GM23338 (cell line): ENCODE measurements at regions not wholly inside any gene's neighbourhood (a gene's known extent, or its start where the extent isn't known, plus 50 kb on each side); places are given as distances from the start of the nearest gene placed in this dataset.

Experiments used
- ATAC-seq: fragments of 200-7000 bp; cut with Tn5 transposase; 3 replicates; pipeline ENCODE4 v1.9.1; 2020
- DNase-seq: peaks from one replicate; pipeline ENCODE4 v3.0.0-alpha.2; 2015; ENCODE audit warnings: low spot score
- H2AFZ ChIP-seq: fragments of 200-600 bp; sonication (generic); 2 replicates; pipeline ENCODE4 v1.8.0; 2016; ENCODE audit warnings: antibody characterized with exemption, mild to moderate bottlenecking, moderate library complexity
- H3F3A ChIP-seq: fragments of 200-600 bp; sonication (generic); replicated peaks from 2 replicates; pipeline ENCODE4 v1.8.0; 2017; ENCODE audit warnings: antibody characterized with exemption, mixed run types, low read depth
- H3K27ac ChIP-seq: fragments of 200-600 bp; sonication (generic); 2 replicates; pipeline ENCODE4 v1.6.1; 2016; ENCODE audit warnings: low read depth
- H3K27me3 ChIP-seq: fragments of 200-600 bp; sonication (generic); 2 replicates; pipeline ENCODE4 v1.8.0; 2016; ENCODE audit warnings: mild to moderate bottlenecking, mixed run types, moderate library complexity; ENCODE audit not compliant: insufficient read depth
- H3K36me3 ChIP-seq: fragments of 200-600 bp; sonication (generic); 2 replicates; pipeline ENCODE4 v1.8.0; 2016; ENCODE audit warnings: mild to moderate bottlenecking; ENCODE audit not compliant: insufficient read depth
- H3K4me1 ChIP-seq: fragments of 200-600 bp; sonication (generic); 2 replicates; pipeline ENCODE4 v1.8.0; 2016; ENCODE audit warnings: mild to moderate bottlenecking, moderate library complexity; ENCODE audit not compliant: insufficient read depth
- H3K4me2 ChIP-seq: fragments of 200-600 bp; sonication (generic); 2 replicates; pipeline ENCODE4 v1.7.1; 2017; ENCODE audit warnings: mixed run types
- H3K4me3 ChIP-seq: fragments of 200-600 bp; sonication (generic); 2 replicates; pipeline ENCODE4 v1.6.1; 2016; ENCODE audit warnings: mixed run types
- H3K79me2 ChIP-seq: fragments of 200-600 bp; sonication (generic); replicated peaks from 2 replicates; pipeline ENCODE4 v1.8.0; 2017; ENCODE audit warnings: mild to moderate bottlenecking; ENCODE audit not compliant: insufficient read depth
- H3K9me2 ChIP-seq: fragments of 200-600 bp; sonication (generic); 2 replicates; pipeline ENCODE4 v1.8.0; 2017; ENCODE audit not compliant: insufficient read depth
- H4K20me1 ChIP-seq: fragments of 200-600 bp; sonication (generic); replicated peaks from 2 replicates; pipeline ENCODE4 v1.8.0; 2017; ENCODE audit warnings: mild to moderate bottlenecking; ENCODE audit not compliant: insufficient read depth
- H3K27ac Mint-ChIP-seq: 2 replicates; pipeline ENCODE4 v1.8.0; 2020; ENCODE audit warnings: inconsistent platforms, mild to moderate bottlenecking, moderate library complexity, mixed read lengths
- H3K27me3 Mint-ChIP-seq: 3 replicates; pipeline ENCODE4 v1.8.0; 2022; ENCODE audit warnings: low read depth, mild to moderate bottlenecking, moderate library complexity, mixed read lengths, inconsistent platforms; ENCODE audit not compliant: insufficient read depth, poor library complexity
- H3K36me3 Mint-ChIP-seq: 3 replicates; pipeline ENCODE4 v1.8.0; 2021; ENCODE audit warnings: low read depth, mild to moderate bottlenecking, inconsistent platforms, moderate library complexity, mixed read lengths
- H3K4me1 Mint-ChIP-seq: 3 replicates; pipeline ENCODE4 v1.8.0; 2020; ENCODE audit warnings: mild to moderate bottlenecking, inconsistent platforms, mixed read lengths
- H3K4me3 Mint-ChIP-seq: 3 replicates; pipeline ENCODE4 v1.8.0; 2021; ENCODE audit warnings: moderate library complexity, mild to moderate bottlenecking, inconsistent platforms, mixed read lengths
- H3K9me3 Mint-ChIP-seq: 3 replicates; pipeline ENCODE4 v1.8.0; 2020; ENCODE audit warnings: moderate library complexity, mild to moderate bottlenecking, inconsistent platforms, mixed read lengths
- CREB1 ChIP-seq: fragments of 250-450 bp; sonication (Bioruptor Pico); IDR thresholded peaks from 2 replicates; pipeline ENCODE4 v1.5.0; 2020; ENCODE audit warnings: low read depth, mild to moderate bottlenecking, moderate library complexity
- EZH2 ChIP-seq: fragments of 200-600 bp; sonication (generic); IDR thresholded peaks from one replicate; pipeline ENCODE4 v1.8.0; 2017; ENCODE audit warnings: antibody characterized with exemption, mild to moderate bottlenecking, low read depth; ENCODE audit not compliant: unreplicated experiment
- EZH2phosphoT487 ChIP-seq: fragments of 200-600 bp; sonication (generic); IDR thresholded peaks from one replicate; pipeline ENCODE4 v1.8.1; 2018; ENCODE audit warnings: antibody characterized with exemption; ENCODE audit not compliant: unreplicated experiment
- NANOG ChIP-seq: IDR thresholded peaks from 2 replicates; pipeline ENCODE4 v1.6.1; 2016; ENCODE audit warnings: antibody characterized with exemption, borderline replicate concordance
- ZNF114 ChIP-seq: fragments of 250-450 bp; sonication (Bioruptor Pico); IDR thresholded peaks from 2 replicates; pipeline ENCODE4 v1.5.0; 2020; ENCODE audit warnings: mild to moderate bottlenecking, moderate library complexity
- ZNF331 ChIP-seq: fragments of 250-450 bp; sonication (Bioruptor Pico); IDR thresholded peaks from 2 replicates; pipeline ENCODE4 v1.5.0; 2020; ENCODE audit warnings: low read depth, mild to moderate bottlenecking, moderate library complexity
- TF ChIP-seq, protein P1 (sequence below): IDR thresholded peaks from 2 replicates; pipeline ENCODE4 v1.6.1; 2016; ENCODE audit warnings: antibody characterized with exemption
- TF ChIP-seq, protein P2 (sequence below): IDR thresholded peaks from one replicate; pipeline ENCODE4 v1.6.1; 2018; ENCODE audit warnings: antibody characterized with exemption; ENCODE audit not compliant: unreplicated experiment
- TF ChIP-seq, protein P3 (sequence below): fragments of 250-450 bp; sonication (Bioruptor Pico); IDR thresholded peaks from 2 replicates; pipeline ENCODE4 v1.5.0; 2020; ENCODE audit warnings: mild to moderate bottlenecking, moderate library complexity

DNA sequence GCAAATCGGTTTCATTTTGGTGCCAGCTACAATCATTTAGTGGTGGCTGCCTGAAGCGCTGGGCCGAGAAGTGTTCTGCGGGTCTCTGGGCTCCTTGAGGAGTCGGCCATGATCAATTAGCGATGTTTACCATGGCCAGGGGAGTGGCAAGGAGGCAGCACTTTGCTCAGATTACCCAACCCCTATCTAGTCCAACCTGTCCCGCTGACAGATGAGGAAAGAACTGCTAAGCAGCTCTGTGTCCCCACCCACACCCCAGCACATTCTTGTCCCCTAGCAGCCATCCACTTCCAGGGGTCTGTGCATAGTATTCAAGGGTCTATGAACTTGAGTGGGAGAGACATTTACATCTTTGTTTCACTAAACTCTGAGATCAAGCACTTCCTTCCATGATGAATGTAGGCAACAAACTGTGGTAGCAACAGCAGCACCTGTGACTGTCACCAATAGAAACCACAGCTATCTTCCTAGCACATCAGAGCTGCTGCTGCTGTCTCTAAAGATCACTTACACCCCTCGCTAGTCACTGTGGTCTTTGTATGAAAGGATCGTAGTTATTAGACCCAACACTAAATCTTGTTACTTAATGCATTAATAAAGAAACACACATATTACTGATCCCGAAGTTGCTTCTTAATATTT is 331.6 kb downstream of the BCOR start:
- no peaks in the 10 kb centered on the region for H3K9me3 Mint-ChIP-seq
- peaks cover 38% of the 10 kb centered on the region for H3K4me1 Mint-ChIP-seq
- H3K27me3 Mint-ChIP-seq = peaks cover 8% of the 10 kb centered on the region
- H3K9me2 ChIP-seq = no peaks in the 10 kb centered on the region
- ATAC-seq (peak; percentile 42; the same call in 2 of the 3 replicates), DNase-seq (no peak)
- H3K4me3 ChIP-seq = no peak overlapping the region
- no peaks in the 10 kb centered on the region for H3K27me3 ChIP-seq
- H3K36me3 Mint-ChIP-seq = no peaks in the 10 kb centered on the region; the same call in 2 of the 3 replicates
- no peak for TF ChIP-seq ZNF331 (CRISPR knock-in tag)
- no peaks in the 10 kb centered on the region for H4K20me1 ChIP-seq
- no peaks in the 10 kb centered on the region for H3K36me3 ChIP-seq
- no peak overlapping the region for H3K4me3 Mint-ChIP-seq
- H3K27ac Mint-ChIP-seq = no peak overlapping the region
- no peaks in the 10 kb centered on the region; the same call in 1 of the 2 replicates for H3F3A ChIP-seq
- H3K27ac ChIP-seq = no peak overlapping the region
- H3K4me2 ChIP-seq = no peak overlapping the region
- no peaks in the 10 kb centered on the region for H3K79me2 ChIP-seq
- peaks cover 4% of the 10 kb centered on the region; the same call in 1 of the 2 replicates for H3K4me1 ChIP-seq
- 0 out of 2 replicates have a peak overlapping the region, but pooled peaks have one; percentile 28 for H2AFZ ChIP-seq

DNA sequence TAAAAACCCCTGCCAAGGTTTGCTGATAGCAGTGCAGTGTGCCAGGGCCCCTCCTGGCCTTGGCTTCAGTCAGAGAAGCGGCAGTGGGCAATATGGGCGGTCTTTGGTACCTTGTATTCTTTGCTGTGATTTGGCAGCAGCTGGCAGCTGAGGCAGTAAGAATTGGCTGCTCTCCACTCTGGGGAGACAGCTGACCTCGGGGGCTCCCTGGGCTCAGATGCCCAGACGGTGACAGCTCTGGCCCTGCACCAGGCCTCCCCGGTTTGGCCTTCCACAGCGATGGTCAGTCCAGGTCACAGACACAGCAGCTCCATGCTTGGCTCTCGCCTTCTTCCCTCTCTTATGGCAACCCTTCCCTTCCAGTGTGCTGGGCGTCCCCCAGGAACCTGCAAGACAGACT is 330.9 kb downstream of the BCOR start:
- DNase-seq = no peak
- Mint-ChIP-seq H3K36me3 (no peaks in the 10 kb centered on the region; the same call in 2 of the 3 replicates), H3K27ac (no peak overlapping the region), H3K27me3 (peaks cover 8% of the 10 kb centered on the region), H3K9me3 (no peaks in the 10 kb centered on the region), H3K4me3 (no peak overlapping the region), H3K4me1 (peaks cover 45% of the 10 kb centered on the region)
- H4K20me1 ChIP-seq = no peaks in the 10 kb centered on the region
- no peaks in the 10 kb centered on the region for H3K79me2 ChIP-seq
- ATAC-seq = no peak
- H3F3A ChIP-seq = no peaks in the 10 kb centered on the region; the same call in 1 of the 2 replicates
- H3K4me2 ChIP-seq = no peak overlapping the region
- no peak overlapping the region for H3K27ac ChIP-seq
- H3K36me3 ChIP-seq = no peaks in the 10 kb centered on the region
- no peaks in the 10 kb centered on the region for H3K9me2 ChIP-seq
- H2AFZ ChIP-seq = no peak overlapping the region
- H3K4me1 ChIP-seq = peaks cover 10% of the 10 kb centered on the region
- no peaks in the 10 kb centered on the region for H3K27me3 ChIP-seq
- H3K4me3 ChIP-seq = no peak overlapping the region
- TF ChIP-seq EZH2 (no peak), EZH2phosphoT487 (no peak), NANOG (no peak), ZNF331 (CRISPR knock-in tag) (no peak), CREB1 (CRISPR knock-in tag) (no peak), ZNF114 (CRISPR knock-in tag) (no peak)
- TF ChIP-seq, protein P1, sequence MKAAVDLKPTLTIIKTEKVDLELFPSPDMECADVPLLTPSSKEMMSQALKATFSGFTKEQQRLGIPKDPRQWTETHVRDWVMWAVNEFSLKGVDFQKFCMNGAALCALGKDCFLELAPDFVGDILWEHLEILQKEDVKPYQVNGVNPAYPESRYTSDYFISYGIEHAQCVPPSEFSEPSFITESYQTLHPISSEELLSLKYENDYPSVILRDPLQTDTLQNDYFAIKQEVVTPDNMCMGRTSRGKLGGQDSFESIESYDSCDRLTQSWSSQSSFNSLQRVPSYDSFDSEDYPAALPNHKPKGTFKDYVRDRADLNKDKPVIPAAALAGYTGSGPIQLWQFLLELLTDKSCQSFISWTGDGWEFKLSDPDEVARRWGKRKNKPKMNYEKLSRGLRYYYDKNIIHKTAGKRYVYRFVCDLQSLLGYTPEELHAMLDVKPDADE = no peak
- TF ChIP-seq, protein P2, sequence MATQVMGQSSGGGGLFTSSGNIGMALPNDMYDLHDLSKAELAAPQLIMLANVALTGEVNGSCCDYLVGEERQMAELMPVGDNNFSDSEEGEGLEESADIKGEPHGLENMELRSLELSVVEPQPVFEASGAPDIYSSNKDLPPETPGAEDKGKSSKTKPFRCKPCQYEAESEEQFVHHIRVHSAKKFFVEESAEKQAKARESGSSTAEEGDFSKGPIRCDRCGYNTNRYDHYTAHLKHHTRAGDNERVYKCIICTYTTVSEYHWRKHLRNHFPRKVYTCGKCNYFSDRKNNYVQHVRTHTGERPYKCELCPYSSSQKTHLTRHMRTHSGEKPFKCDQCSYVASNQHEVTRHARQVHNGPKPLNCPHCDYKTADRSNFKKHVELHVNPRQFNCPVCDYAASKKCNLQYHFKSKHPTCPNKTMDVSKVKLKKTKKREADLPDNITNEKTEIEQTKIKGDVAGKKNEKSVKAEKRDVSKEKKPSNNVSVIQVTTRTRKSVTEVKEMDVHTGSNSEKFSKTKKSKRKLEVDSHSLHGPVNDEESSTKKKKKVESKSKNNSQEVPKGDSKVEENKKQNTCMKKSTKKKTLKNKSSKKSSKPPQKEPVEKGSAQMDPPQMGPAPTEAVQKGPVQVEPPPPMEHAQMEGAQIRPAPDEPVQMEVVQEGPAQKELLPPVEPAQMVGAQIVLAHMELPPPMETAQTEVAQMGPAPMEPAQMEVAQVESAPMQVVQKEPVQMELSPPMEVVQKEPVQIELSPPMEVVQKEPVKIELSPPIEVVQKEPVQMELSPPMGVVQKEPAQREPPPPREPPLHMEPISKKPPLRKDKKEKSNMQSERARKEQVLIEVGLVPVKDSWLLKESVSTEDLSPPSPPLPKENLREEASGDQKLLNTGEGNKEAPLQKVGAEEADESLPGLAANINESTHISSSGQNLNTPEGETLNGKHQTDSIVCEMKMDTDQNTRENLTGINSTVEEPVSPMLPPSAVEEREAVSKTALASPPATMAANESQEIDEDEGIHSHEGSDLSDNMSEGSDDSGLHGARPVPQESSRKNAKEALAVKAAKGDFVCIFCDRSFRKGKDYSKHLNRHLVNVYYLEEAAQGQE = no peak
- TF ChIP-seq, protein P3, sequence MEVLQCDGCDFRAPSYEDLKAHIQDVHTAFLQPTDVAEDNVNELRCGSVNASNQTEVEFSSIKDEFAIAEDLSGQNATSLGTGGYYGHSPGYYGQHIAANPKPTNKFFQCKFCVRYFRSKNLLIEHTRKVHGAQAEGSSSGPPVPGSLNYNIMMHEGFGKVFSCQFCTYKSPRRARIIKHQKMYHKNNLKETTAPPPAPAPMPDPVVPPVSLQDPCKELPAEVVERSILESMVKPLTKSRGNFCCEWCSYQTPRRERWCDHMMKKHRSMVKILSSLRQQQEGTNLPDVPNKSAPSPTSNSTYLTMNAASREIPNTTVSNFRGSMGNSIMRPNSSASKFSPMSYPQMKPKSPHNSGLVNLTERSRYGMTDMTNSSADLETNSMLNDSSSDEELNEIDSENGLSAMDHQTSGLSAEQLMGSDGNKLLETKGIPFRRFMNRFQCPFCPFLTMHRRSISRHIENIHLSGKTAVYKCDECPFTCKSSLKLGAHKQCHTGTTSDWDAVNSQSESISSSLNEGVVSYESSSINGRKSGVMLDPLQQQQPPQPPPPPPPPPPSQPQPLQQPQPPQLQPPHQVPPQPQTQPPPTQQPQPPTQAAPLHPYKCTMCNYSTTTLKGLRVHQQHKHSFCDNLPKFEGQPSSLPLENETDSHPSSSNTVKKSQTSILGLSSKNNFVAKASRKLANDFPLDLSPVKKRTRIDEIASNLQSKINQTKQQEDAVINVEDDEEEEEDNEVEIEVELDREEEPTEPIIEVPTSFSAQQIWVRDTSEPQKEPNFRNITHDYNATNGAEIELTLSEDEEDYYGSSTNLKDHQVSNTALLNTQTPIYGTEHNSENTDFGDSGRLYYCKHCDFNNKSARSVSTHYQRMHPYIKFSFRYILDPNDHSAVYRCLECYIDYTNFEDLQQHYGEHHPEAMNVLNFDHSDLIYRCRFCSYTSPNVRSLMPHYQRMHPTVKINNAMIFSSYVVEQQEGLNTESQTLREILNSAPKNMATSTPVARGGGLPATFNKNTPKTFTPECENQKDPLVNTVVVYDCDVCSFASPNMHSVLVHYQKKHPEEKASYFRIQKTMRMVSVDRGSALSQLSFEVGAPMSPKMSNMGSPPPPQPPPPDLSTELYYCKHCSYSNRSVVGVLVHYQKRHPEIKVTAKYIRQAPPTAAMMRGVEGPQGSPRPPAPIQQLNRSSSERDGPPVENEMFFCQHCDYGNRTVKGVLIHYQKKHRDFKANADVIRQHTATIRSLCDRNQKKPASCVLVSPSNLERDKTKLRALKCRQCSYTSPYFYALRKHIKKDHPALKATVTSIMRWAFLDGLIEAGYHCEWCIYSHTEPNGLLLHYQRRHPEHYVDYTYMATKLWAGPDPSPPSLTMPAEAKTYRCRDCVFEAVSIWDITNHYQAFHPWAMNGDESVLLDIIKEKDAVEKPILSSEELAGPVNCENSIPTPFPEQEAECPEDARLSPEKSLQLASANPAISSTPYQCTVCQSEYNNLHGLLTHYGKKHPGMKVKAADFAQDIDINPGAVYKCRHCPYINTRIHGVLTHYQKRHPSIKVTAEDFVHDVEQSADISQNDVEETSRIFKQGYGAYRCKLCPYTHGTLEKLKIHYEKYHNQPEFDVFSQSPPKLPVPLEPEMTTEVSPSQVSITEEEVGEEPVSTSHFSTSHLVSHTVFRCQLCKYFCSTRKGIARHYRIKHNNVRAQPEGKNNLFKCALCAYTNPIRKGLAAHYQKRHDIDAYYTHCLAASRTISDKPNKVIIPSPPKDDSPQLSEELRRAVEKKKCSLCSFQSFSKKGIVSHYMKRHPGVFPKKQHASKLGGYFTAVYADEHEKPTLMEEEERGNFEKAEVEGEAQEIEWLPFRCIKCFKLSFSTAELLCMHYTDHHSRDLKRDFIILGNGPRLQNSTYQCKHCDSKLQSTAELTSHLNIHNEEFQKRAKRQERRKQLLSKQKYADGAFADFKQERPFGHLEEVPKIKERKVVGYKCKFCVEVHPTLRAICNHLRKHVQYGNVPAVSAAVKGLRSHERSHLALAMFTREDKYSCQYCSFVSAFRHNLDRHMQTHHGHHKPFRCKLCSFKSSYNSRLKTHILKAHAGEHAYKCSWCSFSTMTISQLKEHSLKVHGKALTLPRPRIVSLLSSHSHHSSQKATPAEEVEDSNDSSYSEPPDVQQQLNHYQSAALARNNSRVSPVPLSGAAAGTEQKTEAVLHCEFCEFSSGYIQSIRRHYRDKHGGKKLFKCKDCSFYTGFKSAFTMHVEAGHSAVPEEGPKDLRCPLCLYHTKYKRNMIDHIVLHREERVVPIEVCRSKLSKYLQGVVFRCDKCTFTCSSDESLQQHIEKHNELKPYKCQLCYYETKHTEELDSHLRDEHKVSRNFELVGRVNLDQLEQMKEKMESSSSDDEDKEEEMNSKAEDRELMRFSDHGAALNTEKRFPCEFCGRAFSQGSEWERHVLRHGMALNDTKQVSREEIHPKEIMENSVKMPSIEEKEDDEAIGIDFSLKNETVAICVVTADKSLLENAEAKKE = no peak
